Panc1 (cell line): ENCODE measurements at regions not wholly inside any gene's neighbourhood (a gene's known extent, or its start where the extent isn't known, plus 50 kb on each side); places are given as distances from the start of the nearest gene placed in this dataset.

ENCODE experiments used
- ATAC-seq: fragments of 200-7000 bp; cut with Tn5 transposase; 2 replicates; pipeline ENCODE4 v1.9.1; 2020; ENCODE audit warnings: mild to moderate bottlenecking, moderate library complexity
- BruUV-seq: library from RNA; stranded (reverse); fragments of 400-500 nt; replicated peaks from 2 replicates; lab custom pipeline; 2021; lab: Mats Ljungman, UMichigan
- CTCF ChIA-PET: fragments of 300-600 bp; sonication (Branson Sonifier 250); formaldehyde crosslinking; loops from one replicate; lab custom pipeline; 2022; ENCODE audit warnings: antibody characterized with exemption; lab: Charles Lee
- POLR2A ChIA-PET: fragments of 300-600 bp; sonication (Branson Sonifier 250); formaldehyde crosslinking; loops from one replicate; lab custom pipeline; 2022; ENCODE audit warnings: antibody characterized with exemption; lab: Charles Lee
- DNase-seq: peaks from one replicate; pipeline ENCODE4 v3.0.0-alpha.2; 2010; ENCODE audit warnings: low read depth, low spot score
- H3K27ac ChIP-seq: 2 replicates; pipeline ENCODE4 v1.5.1; 2011; ENCODE audit warnings: mild to moderate bottlenecking, low read length, inconsistent platforms
- H3K27me3 ChIP-seq: fragments of 200-500 bp; sonication (Bioruptor generic); 2 replicates; pipeline ENCODE4 v1.6.0; 2014; ENCODE audit warnings: low read length, inconsistent platforms; ENCODE audit not compliant: control insufficient read depth, insufficient read depth
- H3K36me3 ChIP-seq: fragments of 200-500 bp; sonication (Bioruptor generic); 2 replicates; pipeline ENCODE4 v1.5.1; 2014; ENCODE audit warnings: inconsistent platforms, mild to moderate bottlenecking, low read length, moderate library complexity; ENCODE audit not compliant: control insufficient read depth, insufficient read depth
- H3K4me1 ChIP-seq: 2 replicates; pipeline ENCODE4 v1.5.1; 2011; ENCODE audit warnings: inconsistent platforms, mild to moderate bottlenecking, low read length, moderate library complexity; ENCODE audit not compliant: control insufficient read depth, insufficient read depth
- H3K4me3 ChIP-seq, 2 experiments: 2 replicates each; pipeline ENCODE4 v1.5.1; 2011 to 2012; ENCODE audit warnings: low read depth in 2 of 2, low read length in 2 of 2, mild to moderate bottlenecking in 2 of 2, inconsistent platforms in 1 of 2, moderate library complexity in 1 of 2
- H3K9me3 ChIP-seq: fragments of 200-500 bp; sonication (Bioruptor generic); 2 replicates; pipeline ENCODE4 v1.5.1; 2014; ENCODE audit warnings: low read depth, mild to moderate bottlenecking, inconsistent platforms, low read length, moderate library complexity; ENCODE audit not compliant: control insufficient read depth, insufficient read depth
- POLR2AphosphoS5 ChIP-seq: IDR thresholded peaks from 2 replicates; pipeline ENCODE4 v1.6.1; 2012; ENCODE audit warnings: mild to moderate bottlenecking, low read depth, low read length, moderate library complexity
- SIN3A ChIP-seq: IDR thresholded peaks from 2 replicates; pipeline ENCODE4 v1.6.1; 2012; ENCODE audit warnings: low read depth, mild to moderate bottlenecking, low read length, moderate library complexity, borderline replicate concordance; ENCODE audit not compliant: insufficient read depth
- TCF7L2 ChIP-seq: IDR thresholded peaks from 2 replicates; pipeline ENCODE4 v1.6.1; 2011; ENCODE audit warnings: mild to moderate bottlenecking, low read depth, low read length, inconsistent platforms
- in situ Hi-C: cut with HindIII; loops from 2 replicates; pipeline ENCODE4 v1.10.0; 2016; ENCODE audit warnings: low sequenced_read_pairs, low pct_unique_long_range_greater_than_20kb
- intact Hi-C: fragments of 100-400 bp; cut with micrococcal nuclease; formaldehyde crosslinking; loops from one replicate; pipeline ENCODE4 v1.10.0; 2022; ENCODE audit not compliant: unreplicated experiment
- TF ChIP-seq, protein P1 (sequence below), 2 experiments: IDR thresholded peaks; 2 replicates each; pipeline ENCODE4 v1.6.1; 2011 to 2012; ENCODE audit warnings: low read depth in 2 of 2, control low read depth in 1 of 2, low read length in 1 of 2, mild to moderate bottlenecking in 1 of 2, moderate library complexity in 1 of 2; ENCODE audit not compliant: insufficient read depth in 1 of 2
- TF ChIP-seq, protein P2 (sequence below): fragments of 450-650 bp; IDR thresholded peaks from 2 replicates; pipeline ENCODE4 v1.5.1; 2017; ENCODE audit warnings: mild to moderate bottlenecking

DNA sequence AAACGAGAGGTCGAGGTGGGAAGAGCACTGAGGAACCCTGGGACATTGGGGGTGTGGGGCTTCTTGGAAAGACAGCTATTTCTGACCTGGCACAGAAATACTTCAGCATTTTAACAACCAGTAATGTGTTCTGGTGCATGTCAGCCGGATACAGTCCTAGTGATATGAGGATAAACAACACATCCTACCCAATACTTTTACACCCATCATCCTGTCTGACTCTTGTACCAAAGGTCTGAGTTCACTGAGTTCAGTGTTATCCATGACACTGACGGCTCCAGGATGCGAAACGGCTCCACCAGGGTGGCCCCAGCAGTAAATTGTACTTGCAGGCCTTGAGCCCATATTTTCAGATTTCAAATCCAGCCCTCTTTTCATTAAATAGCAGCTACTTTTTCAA lies 65.9 kb upstream of the SH3BP4 start:
- Histone ChIP-seq H3K27ac (peak overlapping the region; percentile 44; the same call in 1 of the 2 replicates), H3K4me3 (no peak overlapping the region), H3K9me3 (no peaks in the 10 kb centered on the region), H3K4me1 (peaks cover 18% of the 10 kb centered on the region), H3K36me3 (no peaks in the 10 kb centered on the region), H3K27me3 (no peaks in the 10 kb centered on the region)
- in situ Hi-C loops (loop anchor here (10.0 kb wide), 1 partner anchor 209 kb away; no protein-coding TSS in a partner anchor), intact Hi-C loops (loop anchor here (10.0 kb wide), 1 partner anchor 331 kb away; no protein-coding TSS in a partner anchor)
- no TSS peak for BruUV-seq
- no peak for DNase-seq
- ChIA-PET CTCF (no interaction called here), POLR2A (no interaction called here)
- TF ChIP-seq POLR2AphosphoS5 (no peak), SIN3A (no peak), TCF7L2 (no peak)
- TF ChIP-seq, protein P1, sequence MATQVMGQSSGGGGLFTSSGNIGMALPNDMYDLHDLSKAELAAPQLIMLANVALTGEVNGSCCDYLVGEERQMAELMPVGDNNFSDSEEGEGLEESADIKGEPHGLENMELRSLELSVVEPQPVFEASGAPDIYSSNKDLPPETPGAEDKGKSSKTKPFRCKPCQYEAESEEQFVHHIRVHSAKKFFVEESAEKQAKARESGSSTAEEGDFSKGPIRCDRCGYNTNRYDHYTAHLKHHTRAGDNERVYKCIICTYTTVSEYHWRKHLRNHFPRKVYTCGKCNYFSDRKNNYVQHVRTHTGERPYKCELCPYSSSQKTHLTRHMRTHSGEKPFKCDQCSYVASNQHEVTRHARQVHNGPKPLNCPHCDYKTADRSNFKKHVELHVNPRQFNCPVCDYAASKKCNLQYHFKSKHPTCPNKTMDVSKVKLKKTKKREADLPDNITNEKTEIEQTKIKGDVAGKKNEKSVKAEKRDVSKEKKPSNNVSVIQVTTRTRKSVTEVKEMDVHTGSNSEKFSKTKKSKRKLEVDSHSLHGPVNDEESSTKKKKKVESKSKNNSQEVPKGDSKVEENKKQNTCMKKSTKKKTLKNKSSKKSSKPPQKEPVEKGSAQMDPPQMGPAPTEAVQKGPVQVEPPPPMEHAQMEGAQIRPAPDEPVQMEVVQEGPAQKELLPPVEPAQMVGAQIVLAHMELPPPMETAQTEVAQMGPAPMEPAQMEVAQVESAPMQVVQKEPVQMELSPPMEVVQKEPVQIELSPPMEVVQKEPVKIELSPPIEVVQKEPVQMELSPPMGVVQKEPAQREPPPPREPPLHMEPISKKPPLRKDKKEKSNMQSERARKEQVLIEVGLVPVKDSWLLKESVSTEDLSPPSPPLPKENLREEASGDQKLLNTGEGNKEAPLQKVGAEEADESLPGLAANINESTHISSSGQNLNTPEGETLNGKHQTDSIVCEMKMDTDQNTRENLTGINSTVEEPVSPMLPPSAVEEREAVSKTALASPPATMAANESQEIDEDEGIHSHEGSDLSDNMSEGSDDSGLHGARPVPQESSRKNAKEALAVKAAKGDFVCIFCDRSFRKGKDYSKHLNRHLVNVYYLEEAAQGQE (IDR thresholded peaks at IDR 0.05; ENCODE audit: insufficient read depth in 1 of 2, low read depth in 2 of 2, low read length in 1 of 2), result no peak
- TF ChIP-seq, protein P2, sequence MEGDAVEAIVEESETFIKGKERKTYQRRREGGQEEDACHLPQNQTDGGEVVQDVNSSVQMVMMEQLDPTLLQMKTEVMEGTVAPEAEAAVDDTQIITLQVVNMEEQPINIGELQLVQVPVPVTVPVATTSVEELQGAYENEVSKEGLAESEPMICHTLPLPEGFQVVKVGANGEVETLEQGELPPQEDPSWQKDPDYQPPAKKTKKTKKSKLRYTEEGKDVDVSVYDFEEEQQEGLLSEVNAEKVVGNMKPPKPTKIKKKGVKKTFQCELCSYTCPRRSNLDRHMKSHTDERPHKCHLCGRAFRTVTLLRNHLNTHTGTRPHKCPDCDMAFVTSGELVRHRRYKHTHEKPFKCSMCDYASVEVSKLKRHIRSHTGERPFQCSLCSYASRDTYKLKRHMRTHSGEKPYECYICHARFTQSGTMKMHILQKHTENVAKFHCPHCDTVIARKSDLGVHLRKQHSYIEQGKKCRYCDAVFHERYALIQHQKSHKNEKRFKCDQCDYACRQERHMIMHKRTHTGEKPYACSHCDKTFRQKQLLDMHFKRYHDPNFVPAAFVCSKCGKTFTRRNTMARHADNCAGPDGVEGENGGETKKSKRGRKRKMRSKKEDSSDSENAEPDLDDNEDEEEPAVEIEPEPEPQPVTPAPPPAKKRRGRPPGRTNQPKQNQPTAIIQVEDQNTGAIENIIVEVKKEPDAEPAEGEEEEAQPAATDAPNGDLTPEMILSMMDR, result no peak
- ATAC-seq, result no peak

DNA sequence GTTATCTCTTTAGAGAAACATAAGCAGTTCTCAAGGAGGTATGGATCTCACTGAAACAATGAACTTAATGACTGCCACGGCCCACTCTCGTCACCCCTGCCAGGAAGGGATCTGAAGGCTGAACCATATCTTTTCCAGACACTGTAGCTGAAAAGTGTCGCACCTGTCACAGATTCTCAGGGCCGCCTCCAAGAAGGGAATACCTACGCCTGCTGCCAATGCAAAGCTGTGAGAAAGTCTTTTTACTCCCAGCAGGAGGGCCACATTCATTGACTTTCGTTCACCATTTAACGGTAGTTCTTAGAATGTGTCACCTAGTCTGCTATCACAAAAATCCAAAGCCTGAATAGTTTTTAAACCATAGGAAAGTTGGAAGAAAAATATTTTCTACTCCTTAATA lies 66.7 kb upstream of the SH3BP4 start:
- DNase-seq (no peak), ATAC-seq (no peak)
- intact Hi-C loops (loop anchor here (10.0 kb wide), 1 partner anchor 330 kb away; no protein-coding TSS in a partner anchor), in situ Hi-C loops (loop anchor here (10.0 kb wide), 1 partner anchor 210 kb away; no protein-coding TSS in a partner anchor)
- H3K9me3 ChIP-seq, result no peaks in the 10 kb centered on the region
- H3K36me3 ChIP-seq, result no peaks in the 10 kb centered on the region
- TF ChIP-seq POLR2AphosphoS5 (no peak), SIN3A (no peak), TCF7L2 (no peak)
- TF ChIP-seq, protein P1 (IDR thresholded peaks at IDR 0.05; ENCODE audit: insufficient read depth in 1 of 2, low read depth in 2 of 2, low read length in 1 of 2), result no peak
- TF ChIP-seq, protein P2, result no peak
- H3K27me3 ChIP-seq, result no peaks in the 10 kb centered on the region
- ChIA-PET CTCF (no interaction called here), POLR2A (no interaction called here)
- no TSS peak for BruUV-seq
- H3K4me1 ChIP-seq, result peaks cover 26% of the 10 kb centered on the region
- peak overlapping the region; percentile 30; the same call in 1 of the 2 replicates for H3K27ac ChIP-seq
- no peak overlapping the region for H3K4me3 ChIP-seq
